A673 (cell line): ENCODE measurements at regions not wholly inside any gene's neighbourhood (a gene's known extent, or its start where the extent isn't known, plus 50 kb on each side); places are given as distances from the start of the nearest gene placed in this dataset.

ENCODE experiments used
- EZH2 ChIP-seq: fragments of 200-600 bp; sonication (generic); IDR thresholded peaks from 2 replicates; pipeline ENCODE4 v1.6.1; 2017; ENCODE audit warnings: borderline replicate concordance, low read depth, mild to moderate bottlenecking, mixed read lengths, antibody characterized with exemption, low read length; ENCODE audit not compliant: poor library complexity, severe bottlenecking
- TF ChIP-seq, protein P1 (sequence below): fragments of 300-800, 200-600 bp; sonication (generic); conservative IDR thresholded peaks from 2 replicates; pipeline ENCODE4 v1.5.1; 2017; ENCODE audit warnings: low read depth, mild to moderate bottlenecking, antibody characterized with exemption, low read length, moderate library complexity, mixed read lengths

GRCh38 chr6:156053626-156054025 is 598.0 kb upstream of the NOX3 start:
- TF ChIP-seq, protein P1, sequence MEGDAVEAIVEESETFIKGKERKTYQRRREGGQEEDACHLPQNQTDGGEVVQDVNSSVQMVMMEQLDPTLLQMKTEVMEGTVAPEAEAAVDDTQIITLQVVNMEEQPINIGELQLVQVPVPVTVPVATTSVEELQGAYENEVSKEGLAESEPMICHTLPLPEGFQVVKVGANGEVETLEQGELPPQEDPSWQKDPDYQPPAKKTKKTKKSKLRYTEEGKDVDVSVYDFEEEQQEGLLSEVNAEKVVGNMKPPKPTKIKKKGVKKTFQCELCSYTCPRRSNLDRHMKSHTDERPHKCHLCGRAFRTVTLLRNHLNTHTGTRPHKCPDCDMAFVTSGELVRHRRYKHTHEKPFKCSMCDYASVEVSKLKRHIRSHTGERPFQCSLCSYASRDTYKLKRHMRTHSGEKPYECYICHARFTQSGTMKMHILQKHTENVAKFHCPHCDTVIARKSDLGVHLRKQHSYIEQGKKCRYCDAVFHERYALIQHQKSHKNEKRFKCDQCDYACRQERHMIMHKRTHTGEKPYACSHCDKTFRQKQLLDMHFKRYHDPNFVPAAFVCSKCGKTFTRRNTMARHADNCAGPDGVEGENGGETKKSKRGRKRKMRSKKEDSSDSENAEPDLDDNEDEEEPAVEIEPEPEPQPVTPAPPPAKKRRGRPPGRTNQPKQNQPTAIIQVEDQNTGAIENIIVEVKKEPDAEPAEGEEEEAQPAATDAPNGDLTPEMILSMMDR, result no peak
- no peak for TF ChIP-seq EZH2
